Neutrophil (primary cell): ENCODE measurements at regions not wholly inside any gene's neighbourhood (a gene's known extent, or its start where the extent isn't known, plus 50 kb on each side); places are given as distances from the start of the nearest gene placed in this dataset.

Source experiments
- H3K27ac ChIP-seq: fragments of 200-600 bp; sonication (generic); 2 replicates; pipeline ENCODE4 v1.5.1; 2016; ENCODE audit warnings: mild to moderate bottlenecking, moderate library complexity
- H3K27me3 ChIP-seq: fragments of 200-600 bp; sonication (generic); 2 replicates; pipeline ENCODE4 v1.6.0; 2016; ENCODE audit warnings: mild to moderate bottlenecking
- H3K36me3 ChIP-seq: fragments of 200-600 bp; sonication (generic); 2 replicates; pipeline ENCODE4 v1.5.1; 2017
- H3K4me1 ChIP-seq, 2 experiments: fragments of 200-600 bp in 1 of 2; sonication (generic) in 1 of 2; 1 replicate in 1 of 2; 2 replicates in 1 of 2; pipeline versions ENCODE4 v1.5.1 to v1.6.1; 2013 to 2016; ENCODE audit warnings: low read depth in 1 of 2, low read length in 1 of 2, mild to moderate bottlenecking in 1 of 2, moderate library complexity in 1 of 2; ENCODE audit not compliant: control insufficient read depth in 1 of 2, insufficient read depth in 1 of 2
- H3K4me3 ChIP-seq, 2 experiments: fragments of 200-600 bp in 1 of 2; sonication (generic) in 1 of 2; 1 replicate in 1 of 2; 2 replicates in 1 of 2; pipeline ENCODE4 v1.5.1; 2013 to 2016; ENCODE audit warnings: low read depth in 1 of 2, low read length in 1 of 2, mild to moderate bottlenecking in 1 of 2, moderate library complexity in 1 of 2
- H3K9me3 ChIP-seq: fragments of 200-600 bp; sonication (generic); 2 replicates; pipeline ENCODE4 v1.5.1; 2016
- CTCF ChIP-seq: fragments of 200-600 bp; sonication (generic); IDR thresholded peaks from 2 replicates; pipeline ENCODE4 v1.5.1; 2016; ENCODE audit warnings: antibody characterized with exemption

- no peak for TF ChIP-seq CTCF
- Histone ChIP-seq H3K4me1 (no peaks in the 10 kb centered on the region), H3K27me3 (no peaks in the 10 kb centered on the region), H3K4me3 (no peak overlapping the region), H3K9me3 (no peaks in the 10 kb centered on the region), H3K27ac (no peak overlapping the region), H3K36me3 (no peaks in the 10 kb centered on the region)
Observed at GRCh38 chr9:85173967-85174366, 504.4 kb downstream of the NTRK2 start.

- Histone ChIP-seq H3K27me3 (no peaks in the 10 kb centered on the region), H3K9me3 (no peaks in the 10 kb centered on the region)
Observed at GRCh38 chr9:85172001-85172978, 502.8 kb downstream of the NTRK2 start.

DNA sequence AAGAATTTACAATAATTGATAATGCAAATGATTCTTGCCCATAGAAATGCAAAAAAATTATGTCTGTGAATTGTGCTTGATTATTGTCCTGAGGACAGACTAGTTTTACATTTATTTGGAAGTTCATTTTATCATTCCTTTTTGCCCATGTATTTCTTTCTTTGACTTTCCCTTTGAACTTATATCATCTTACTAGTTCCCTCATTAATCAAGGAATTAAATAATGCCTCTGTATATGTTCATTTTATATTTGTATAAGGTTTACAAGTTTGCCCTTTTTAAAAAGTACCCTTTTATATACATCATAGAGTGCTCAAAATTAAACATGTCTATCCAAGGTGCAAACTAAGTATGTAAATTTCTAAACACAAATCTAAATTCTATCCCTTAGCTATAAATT, 501.6 kb downstream of the NTRK2 start:
- TF ChIP-seq CTCF: no peak
- Histone ChIP-seq H3K9me3 (no peaks in the 10 kb centered on the region), H3K27me3 (no peaks in the 10 kb centered on the region), H3K36me3 (no peaks in the 10 kb centered on the region), H3K27ac (no peak overlapping the region), H3K4me1 (no peaks in the 10 kb centered on the region), H3K4me3 (no peak overlapping the region)

More at GRCh38 chr9:85172001-85172978, 502.8 kb downstream of the NTRK2 start:
- Histone ChIP-seq H3K4me1 (no peaks in the 10 kb centered on the region), H3K4me3 (no peak overlapping the region), H3K36me3 (no peaks in the 10 kb centered on the region), H3K27ac (no peak overlapping the region)
- TF ChIP-seq CTCF: no peak

GRCh38 chr9:85168412-85168811, 498.9 kb downstream of the NTRK2 start:
- H3K36me3 ChIP-seq: no peaks in the 10 kb centered on the region
- H3K9me3 ChIP-seq: no peaks in the 10 kb centered on the region
- H3K27ac ChIP-seq: no peak overlapping the region
- no peak for TF ChIP-seq CTCF
- no peaks in the 10 kb centered on the region for H3K4me1 ChIP-seq
- H3K27me3 ChIP-seq: no peaks in the 10 kb centered on the region
- H3K4me3 ChIP-seq: no peak overlapping the region

DNA sequence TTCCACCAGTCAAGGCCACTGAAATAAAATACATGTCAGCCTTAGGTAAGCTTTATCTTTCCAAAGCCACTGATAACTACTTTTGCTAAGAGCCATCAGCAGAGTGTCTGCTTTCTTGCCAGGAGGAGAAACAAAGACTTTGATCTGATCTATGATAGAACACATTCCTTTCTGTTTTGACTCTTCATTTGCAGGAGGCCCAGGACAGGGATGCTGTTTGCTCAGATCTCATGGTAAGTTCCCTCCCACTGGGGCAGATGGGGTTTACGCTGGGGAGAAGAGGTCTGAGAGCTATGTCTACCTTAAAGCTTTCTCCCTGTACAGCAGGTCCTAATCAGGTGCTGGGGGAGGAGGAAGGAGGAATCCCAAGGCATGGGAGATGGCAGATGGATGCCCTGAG, 497.6 kb downstream of the NTRK2 start:
- Histone ChIP-seq H3K9me3 (no peaks in the 10 kb centered on the region), H3K36me3 (no peaks in the 10 kb centered on the region), H3K27me3 (no peaks in the 10 kb centered on the region), H3K4me3 (no peak overlapping the region), H3K27ac (no peak overlapping the region), H3K4me1 (no peaks in the 10 kb centered on the region)
- no peak for TF ChIP-seq CTCF
